Suprapubic skin (tissue), 4 donors: ENCODE measurements at regions not wholly inside any gene's neighbourhood (a gene's known extent, or its start where the extent isn't known, plus 50 kb on each side); places are given as distances from the start of the nearest gene placed in this dataset.

ENCODE experiments used
- DNase-seq, 2 donors: peaks; one replicate each; pipeline ENCODE4 v3.0.0-alpha.2; 2019; ENCODE audit warnings: low spot score in 2 of 2
- H3K27ac ChIP-seq: fragments of 200-600 bp; sonication (generic); one replicate; pipeline ENCODE4 v1.5.1; 2019
- H3K27me3 ChIP-seq: fragments of 200-600 bp; sonication (generic); one replicate; pipeline ENCODE4 v1.5.1; 2019
- H3K36me3 ChIP-seq: fragments of 200-600 bp; sonication (generic); one replicate; pipeline ENCODE4 v1.5.1; 2019
- H3K4me1 ChIP-seq: fragments of 200-600 bp; sonication (generic); one replicate; pipeline ENCODE4 v1.5.1; 2019
- H3K4me3 ChIP-seq: fragments of 200-600 bp; sonication (generic); one replicate; pipeline ENCODE4 v1.5.1; 2019; ENCODE audit warnings: mild to moderate bottlenecking
- H3K9me3 ChIP-seq: fragments of 200-600 bp; sonication (generic); one replicate; pipeline ENCODE4 v1.5.1; 2019
- EP300 ChIP-seq: sonication (generic); formaldehyde crosslinking; IDR thresholded peaks from one replicate; pipeline ENCODE4 v1.6.1; 2017; ENCODE audit warnings: antibody characterized with exemption
- POLR2A ChIP-seq, 2 donors: fragments of 450-650 bp; IDR thresholded peaks; one replicate each; pipeline ENCODE4 v1.6.1; 2017; ENCODE audit warnings: antibody characterized with exemption in 2 of 2, mild to moderate bottlenecking in 2 of 2, moderate library complexity in 2 of 2
- POLR2AphosphoS5 ChIP-seq, 3 donors: sonication (generic); formaldehyde crosslinking; IDR thresholded peaks; one replicate each; pipeline ENCODE4 v1.6.1; 2017; ENCODE audit warnings: antibody characterized with exemption in 3 of 3
- WGBS: methylation state at CpG from one replicate; pipeline ENCODE4 v1.1.5; 2018; 5-methylcytosine and 5-hydroxymethylcytosine counted together
- TF ChIP-seq, protein P1 (sequence below), 2 donors: fragments of 200-600 bp in 1 of 2; fragments of 450-650 bp in 1 of 2; sonication (generic) in 1 of 2; IDR thresholded peaks; one replicate each; pipeline ENCODE4 v1.5.1; 2016 to 2019; ENCODE audit warnings: antibody characterized with exemption in 2 of 2, mild to moderate bottlenecking in 1 of 2, moderate library complexity in 1 of 2

DNA sequence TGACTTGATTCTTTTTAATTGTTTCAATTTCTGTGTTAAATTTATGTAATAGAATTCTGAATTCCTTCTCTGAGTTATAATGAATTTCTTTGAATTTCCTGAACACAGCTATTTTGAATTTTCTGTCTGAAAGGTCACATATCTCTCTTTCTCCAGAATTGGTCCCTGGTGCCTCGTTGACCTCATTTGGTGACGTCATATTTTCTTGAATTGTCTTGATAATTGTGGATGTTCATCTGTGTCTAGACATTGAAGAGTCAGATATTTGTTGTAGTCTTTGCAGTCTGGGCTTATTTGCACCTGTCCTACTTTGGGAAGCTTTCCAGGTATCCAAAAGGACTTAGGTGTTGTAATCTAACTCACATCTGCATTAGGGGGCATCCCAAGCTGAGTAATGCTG, 111.4 kb upstream of the LRRTM4 start:
- H3K4me1 ChIP-seq: no peaks in the 10 kb centered on the region
- H3K9me3 ChIP-seq: peaks cover 8% of the 10 kb centered on the region
- H3K27ac ChIP-seq: no peak overlapping the region
- no peaks in the 10 kb centered on the region for H3K36me3 ChIP-seq
- H3K4me3 ChIP-seq: no peak overlapping the region
- 88% methylated on average over 2 of the region's 2 CpGs for WGBS
- H3K27me3 ChIP-seq: no peaks in the 10 kb centered on the region
- DNase-seq: no peak
- TF ChIP-seq, protein P1, sequence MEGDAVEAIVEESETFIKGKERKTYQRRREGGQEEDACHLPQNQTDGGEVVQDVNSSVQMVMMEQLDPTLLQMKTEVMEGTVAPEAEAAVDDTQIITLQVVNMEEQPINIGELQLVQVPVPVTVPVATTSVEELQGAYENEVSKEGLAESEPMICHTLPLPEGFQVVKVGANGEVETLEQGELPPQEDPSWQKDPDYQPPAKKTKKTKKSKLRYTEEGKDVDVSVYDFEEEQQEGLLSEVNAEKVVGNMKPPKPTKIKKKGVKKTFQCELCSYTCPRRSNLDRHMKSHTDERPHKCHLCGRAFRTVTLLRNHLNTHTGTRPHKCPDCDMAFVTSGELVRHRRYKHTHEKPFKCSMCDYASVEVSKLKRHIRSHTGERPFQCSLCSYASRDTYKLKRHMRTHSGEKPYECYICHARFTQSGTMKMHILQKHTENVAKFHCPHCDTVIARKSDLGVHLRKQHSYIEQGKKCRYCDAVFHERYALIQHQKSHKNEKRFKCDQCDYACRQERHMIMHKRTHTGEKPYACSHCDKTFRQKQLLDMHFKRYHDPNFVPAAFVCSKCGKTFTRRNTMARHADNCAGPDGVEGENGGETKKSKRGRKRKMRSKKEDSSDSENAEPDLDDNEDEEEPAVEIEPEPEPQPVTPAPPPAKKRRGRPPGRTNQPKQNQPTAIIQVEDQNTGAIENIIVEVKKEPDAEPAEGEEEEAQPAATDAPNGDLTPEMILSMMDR (IDR thresholded peaks at IDR 0.05): no peak

DNA sequence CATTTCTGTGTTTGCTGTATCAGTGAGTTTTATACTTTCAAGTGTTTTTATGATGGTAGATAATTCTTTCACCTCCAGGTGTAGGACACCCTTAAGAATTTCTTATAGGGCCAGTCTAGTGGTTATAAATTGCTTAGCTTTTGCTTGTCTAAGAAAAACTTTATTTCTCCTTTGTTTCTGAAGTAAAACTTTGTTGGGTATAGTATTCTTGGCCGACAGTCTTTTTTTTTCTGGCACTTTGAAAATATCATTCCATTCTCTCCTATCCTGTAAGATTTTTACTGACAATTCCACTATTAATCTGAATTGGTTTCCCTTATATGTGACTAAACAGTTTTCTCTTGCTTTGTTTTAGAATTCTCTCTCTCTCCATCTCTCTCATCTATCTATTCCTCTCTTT, 118.7 kb upstream of the LRRTM4 start:
- no peaks in the 10 kb centered on the region for H3K4me1 ChIP-seq
- 71% methylated on average over 1 of the region's 1 CpG for WGBS
- H3K27me3 ChIP-seq: no peaks in the 10 kb centered on the region
- H3K27ac ChIP-seq: no peak overlapping the region
- no peaks in the 10 kb centered on the region for H3K36me3 ChIP-seq
- no peak for DNase-seq
- no peak overlapping the region for H3K4me3 ChIP-seq
- TF ChIP-seq POLR2A (IDR thresholded peaks at IDR 0.05): no peak
- no peak for TF ChIP-seq EP300
- no peak for TF ChIP-seq POLR2AphosphoS5 (IDR thresholded peaks at IDR 0.05)
- TF ChIP-seq, protein P1 (IDR thresholded peaks at IDR 0.05): no peak
- peaks cover 26% of the 10 kb centered on the region for H3K9me3 ChIP-seq

DNA sequence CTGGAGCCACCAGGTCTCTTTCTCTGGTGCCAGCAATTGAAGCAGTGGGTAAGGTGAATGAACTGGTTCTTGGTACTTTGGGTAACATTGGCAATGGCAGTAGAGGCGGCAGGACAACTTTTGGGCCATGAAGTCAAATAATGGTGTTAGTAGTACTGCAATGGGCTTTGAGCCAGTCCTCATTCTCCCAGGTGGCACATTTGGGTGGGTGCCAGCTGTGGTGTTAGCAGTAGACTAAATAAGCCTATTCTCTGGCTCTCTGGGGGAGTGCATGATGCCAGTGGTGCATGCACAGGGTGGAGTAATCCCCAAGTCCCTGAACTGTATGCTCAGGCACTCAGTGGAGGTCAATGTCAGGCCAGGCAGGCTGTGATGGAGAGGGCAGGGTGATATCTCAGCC, 120.2 kb upstream of the LRRTM4 start:
- no peaks in the 10 kb centered on the region for H3K36me3 ChIP-seq
- H3K27me3 ChIP-seq: no peaks in the 10 kb centered on the region
- H3K4me1 ChIP-seq: no peaks in the 10 kb centered on the region
- H3K4me3 ChIP-seq: no peak overlapping the region
- peaks cover 26% of the 10 kb centered on the region for H3K9me3 ChIP-seq
- TF ChIP-seq POLR2AphosphoS5 (IDR thresholded peaks at IDR 0.05): no peak
- TF ChIP-seq POLR2A (IDR thresholded peaks at IDR 0.05): no peak
- no peak for TF ChIP-seq EP300
- TF ChIP-seq, protein P1 (IDR thresholded peaks at IDR 0.05): no peak
- DNase-seq: no peak
- 100% methylated on average over 1 of the region's 1 CpG for WGBS
- H3K27ac ChIP-seq: no peak overlapping the region

DNA sequence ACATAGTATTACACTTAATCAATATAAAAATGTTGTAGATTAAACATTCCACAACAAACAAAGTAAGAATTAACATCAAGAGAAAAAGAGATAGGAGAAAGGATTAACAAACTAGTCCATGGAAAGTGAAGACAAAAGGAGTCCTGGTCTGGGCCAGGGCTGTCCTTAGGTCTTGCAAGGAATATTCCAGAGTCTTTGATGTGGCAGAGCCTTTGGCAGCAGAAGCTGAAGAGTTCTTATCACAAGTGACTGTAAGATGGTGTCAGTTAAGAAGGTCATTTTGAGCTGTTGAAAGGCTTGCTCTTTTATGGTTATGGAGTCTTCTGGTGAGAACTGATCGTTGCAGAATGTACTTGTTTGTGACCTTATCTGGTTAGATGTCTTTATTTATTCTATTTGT, 127.7 kb upstream of the LRRTM4 start:
- Histone ChIP-seq H3K27me3 (no peaks in the 10 kb centered on the region), H3K36me3 (no peaks in the 10 kb centered on the region), H3K27ac (no peak overlapping the region), H3K9me3 (no peaks in the 10 kb centered on the region), H3K4me1 (no peaks in the 10 kb centered on the region), H3K4me3 (no peak overlapping the region)
- whole genome bisulfite sequencing: 50% methylated on average over 1 of the region's 1 CpG
- DNase-seq: no peak
- TF ChIP-seq, protein P1 (IDR thresholded peaks at IDR 0.05): no peak
- TF ChIP-seq EP300 (no peak), POLR2AphosphoS5 (IDR thresholded peaks at IDR 0.05) (no peak), POLR2A (IDR thresholded peaks at IDR 0.05) (no peak)

- 73% methylated on average over 2 of the region's 2 CpGs for WGBS
- Histone ChIP-seq H3K27ac (no peak overlapping the region), H3K9me3 (no peaks in the 10 kb centered on the region), H3K36me3 (no peaks in the 10 kb centered on the region), H3K4me3 (no peak overlapping the region), H3K4me1 (no peaks in the 10 kb centered on the region), H3K27me3 (no peaks in the 10 kb centered on the region)
- DNase-seq: no peak
- TF ChIP-seq POLR2AphosphoS5 (IDR thresholded peaks at IDR 0.05): no peak
- TF ChIP-seq EP300: no peak
- TF ChIP-seq POLR2A (IDR thresholded peaks at IDR 0.05): no peak
- TF ChIP-seq, protein P1 (IDR thresholded peaks at IDR 0.05): no peak
Measured at GRCh38 chr2:77652499-77652898, 130.3 kb upstream of the LRRTM4 start.
